ENCODE measurements at regions not wholly inside any gene's neighbourhood (a gene's known extent, or its start where the extent isn't known, plus 50 kb on each side); places are given as distances from the start of the nearest gene placed in this dataset.

DNA sequence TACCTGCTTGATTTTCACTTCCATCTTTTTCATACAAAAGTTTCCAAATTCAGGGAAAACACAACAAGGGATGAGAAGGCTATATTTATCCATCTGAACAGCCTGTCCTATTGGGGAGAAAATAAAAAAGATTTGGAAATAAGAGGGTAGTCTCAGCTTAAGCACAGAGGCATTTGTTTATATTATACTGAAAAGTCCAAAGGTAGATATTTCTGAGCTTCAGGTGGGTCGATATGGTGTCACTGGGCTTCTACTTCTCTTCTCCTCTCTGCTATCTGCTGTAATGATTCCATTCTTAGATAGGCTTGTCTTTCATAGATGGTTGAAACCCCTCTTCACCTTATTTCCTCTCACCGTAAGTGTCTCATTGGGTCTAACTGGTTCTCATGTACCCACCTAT is 337.0 kb downstream of the INSC start:
- H3K4me3 ChIP-seq (ENCODE audit: low read length): no peak overlapping the region
- TF ChIP-seq, protein P1, sequence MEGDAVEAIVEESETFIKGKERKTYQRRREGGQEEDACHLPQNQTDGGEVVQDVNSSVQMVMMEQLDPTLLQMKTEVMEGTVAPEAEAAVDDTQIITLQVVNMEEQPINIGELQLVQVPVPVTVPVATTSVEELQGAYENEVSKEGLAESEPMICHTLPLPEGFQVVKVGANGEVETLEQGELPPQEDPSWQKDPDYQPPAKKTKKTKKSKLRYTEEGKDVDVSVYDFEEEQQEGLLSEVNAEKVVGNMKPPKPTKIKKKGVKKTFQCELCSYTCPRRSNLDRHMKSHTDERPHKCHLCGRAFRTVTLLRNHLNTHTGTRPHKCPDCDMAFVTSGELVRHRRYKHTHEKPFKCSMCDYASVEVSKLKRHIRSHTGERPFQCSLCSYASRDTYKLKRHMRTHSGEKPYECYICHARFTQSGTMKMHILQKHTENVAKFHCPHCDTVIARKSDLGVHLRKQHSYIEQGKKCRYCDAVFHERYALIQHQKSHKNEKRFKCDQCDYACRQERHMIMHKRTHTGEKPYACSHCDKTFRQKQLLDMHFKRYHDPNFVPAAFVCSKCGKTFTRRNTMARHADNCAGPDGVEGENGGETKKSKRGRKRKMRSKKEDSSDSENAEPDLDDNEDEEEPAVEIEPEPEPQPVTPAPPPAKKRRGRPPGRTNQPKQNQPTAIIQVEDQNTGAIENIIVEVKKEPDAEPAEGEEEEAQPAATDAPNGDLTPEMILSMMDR (IDR thresholded peaks at IDR 0.05; ENCODE audit: insufficient read depth, low read depth, low read length, missing control alignments): no peak
- no peak for DNase-seq (ENCODE audit: low read depth)

DNA sequence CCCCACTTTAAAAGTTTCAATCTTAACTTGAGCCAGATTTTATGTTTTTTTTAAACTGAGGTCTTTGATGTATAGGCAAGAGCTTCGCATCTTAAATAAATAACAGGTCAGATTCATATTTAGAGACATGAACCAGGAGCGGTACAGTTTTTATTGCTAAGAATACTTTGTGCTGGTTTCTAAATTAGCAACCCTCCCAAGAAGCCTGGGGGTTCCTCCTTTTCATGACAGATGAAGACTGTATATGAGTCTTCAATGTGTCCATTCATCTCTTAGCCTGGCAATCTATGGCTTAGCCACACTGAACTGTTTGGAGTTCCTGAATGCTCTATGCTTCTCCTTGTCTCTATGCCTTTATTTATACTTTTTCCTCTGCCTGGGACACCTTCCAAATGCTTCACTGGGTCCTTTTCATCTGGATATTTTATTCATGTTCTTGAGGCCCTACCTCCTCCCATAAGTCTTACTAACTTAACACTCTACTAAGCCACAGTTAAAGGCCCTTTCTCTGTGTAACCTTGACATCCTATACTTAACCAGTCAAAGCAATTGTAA is 338.6 kb downstream of the INSC start:
- TF ChIP-seq, protein P1 (IDR thresholded peaks at IDR 0.05; ENCODE audit: insufficient read depth, low read depth, low read length, missing control alignments): no peak
- no peak overlapping the region for H3K4me3 ChIP-seq (ENCODE audit: low read length)
- DNase-seq (ENCODE audit: low read depth): no peak

DNA sequence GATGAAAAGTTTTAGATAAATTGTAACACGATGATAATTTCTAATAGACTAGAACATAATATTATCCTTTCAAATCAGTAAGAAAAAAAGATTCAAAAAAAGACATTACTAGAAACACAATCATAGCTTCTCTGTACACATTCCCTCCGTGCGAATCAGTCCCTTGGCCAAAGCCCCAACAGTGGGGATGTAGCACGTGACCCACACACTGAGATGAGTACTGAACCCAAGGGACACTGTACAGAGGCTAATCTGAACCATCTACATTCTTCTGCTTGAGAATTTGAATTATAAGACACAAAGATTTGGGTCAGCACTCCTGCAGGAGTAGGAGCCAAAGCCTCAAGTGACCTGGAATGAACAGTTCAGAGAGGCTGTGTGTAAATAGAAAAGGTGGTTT is 353.7 kb downstream of the INSC start:
- TF ChIP-seq, protein P1 (IDR thresholded peaks at IDR 0.05; ENCODE audit: insufficient read depth, low read depth, low read length, missing control alignments): no peak
- H3K4me3 ChIP-seq (ENCODE audit: low read length): no peak overlapping the region
- no peak for DNase-seq (ENCODE audit: low read depth)

DNA sequence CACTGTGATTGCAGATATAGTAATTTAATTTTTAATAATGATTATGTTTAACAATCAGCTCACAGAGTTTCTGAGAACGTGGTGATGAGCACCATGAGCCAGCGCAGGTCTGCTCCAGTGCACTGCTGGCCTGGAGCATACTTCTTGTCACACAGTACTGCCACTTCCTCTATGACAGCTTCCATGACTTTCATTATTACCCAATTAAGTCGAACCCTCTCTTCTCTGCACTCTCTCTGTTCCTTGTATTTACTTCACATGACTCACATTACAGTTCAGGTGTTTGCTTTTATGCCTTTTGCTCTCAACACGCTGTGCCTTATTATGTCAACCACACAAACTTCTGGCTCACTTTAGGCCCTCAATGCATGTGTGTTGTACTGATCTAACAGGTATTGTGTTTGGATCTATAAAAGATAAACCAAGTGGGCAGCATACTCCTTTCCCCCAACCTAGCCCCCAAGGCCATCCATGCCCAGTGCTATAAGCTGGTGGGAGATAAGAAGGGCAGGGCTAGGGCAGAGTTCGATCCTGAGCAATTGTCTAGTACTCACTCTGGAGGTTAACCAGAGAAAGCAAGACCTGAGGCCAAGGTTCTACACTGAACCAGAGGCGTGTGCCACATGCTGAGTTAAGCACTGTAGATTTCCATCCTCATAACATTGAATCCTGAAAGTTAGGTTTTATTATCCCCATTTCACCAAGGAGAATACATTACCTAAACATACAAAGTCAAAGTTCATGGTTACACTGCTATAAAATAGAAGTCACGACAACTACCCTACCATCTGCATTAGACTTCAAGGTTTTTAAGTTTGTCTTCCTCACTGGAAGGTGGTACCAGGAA is 356.5 kb downstream of the INSC start:
- TF ChIP-seq, protein P1 (IDR thresholded peaks at IDR 0.05; ENCODE audit: insufficient read depth, low read depth, low read length, missing control alignments): no peak
- H3K4me3 ChIP-seq (ENCODE audit: low read length): no peak overlapping the region
- no peak for DNase-seq (ENCODE audit: low read depth)

DNA sequence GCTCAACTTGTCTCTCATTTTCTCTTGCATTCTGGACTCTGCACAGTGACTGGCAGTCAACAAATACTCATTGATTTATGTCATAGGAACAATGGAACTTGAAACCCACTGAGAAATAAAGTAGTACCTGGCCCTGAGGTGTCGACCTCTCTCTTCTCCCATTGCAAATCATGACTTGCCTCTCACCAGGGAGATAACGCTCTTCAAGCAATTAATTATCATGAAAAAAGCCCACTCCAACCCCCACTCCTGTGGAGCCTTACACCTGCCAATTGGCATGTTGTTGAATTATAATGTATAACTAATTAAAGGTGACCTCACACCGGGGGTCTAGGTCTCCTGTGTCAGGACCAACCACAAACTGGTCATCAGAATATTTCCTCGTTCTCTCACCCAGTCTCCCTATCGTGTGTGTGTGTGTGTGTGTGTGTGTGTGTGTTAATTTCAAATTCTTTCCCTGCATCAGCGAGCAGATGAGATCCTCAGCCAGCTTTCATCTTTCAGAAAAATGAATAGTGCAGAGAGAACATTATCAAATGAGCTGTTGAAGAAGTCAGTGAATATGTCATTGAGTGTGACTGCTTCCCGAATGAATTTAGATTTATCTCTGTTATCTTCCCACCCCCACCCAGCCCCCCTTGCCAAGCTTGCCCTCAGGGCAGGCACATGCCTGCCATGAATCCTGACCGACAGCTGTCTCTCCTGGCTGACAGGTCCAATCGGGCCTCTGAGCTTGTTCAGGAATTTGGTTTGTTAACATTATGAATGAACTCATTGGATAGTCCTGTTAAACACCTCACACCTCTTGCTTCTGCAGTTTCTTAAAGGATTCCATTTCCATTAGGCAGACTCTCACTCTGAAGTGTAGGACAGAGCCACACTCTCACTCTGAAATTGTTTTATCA is 357.4 kb downstream of the INSC start:
- DNase-seq (ENCODE audit: low read depth): no peak
- TF ChIP-seq, protein P1 (IDR thresholded peaks at IDR 0.05; ENCODE audit: insufficient read depth, low read depth, low read length, missing control alignments): no peak
- no peak overlapping the region for H3K4me3 ChIP-seq (ENCODE audit: low read length)

DNA sequence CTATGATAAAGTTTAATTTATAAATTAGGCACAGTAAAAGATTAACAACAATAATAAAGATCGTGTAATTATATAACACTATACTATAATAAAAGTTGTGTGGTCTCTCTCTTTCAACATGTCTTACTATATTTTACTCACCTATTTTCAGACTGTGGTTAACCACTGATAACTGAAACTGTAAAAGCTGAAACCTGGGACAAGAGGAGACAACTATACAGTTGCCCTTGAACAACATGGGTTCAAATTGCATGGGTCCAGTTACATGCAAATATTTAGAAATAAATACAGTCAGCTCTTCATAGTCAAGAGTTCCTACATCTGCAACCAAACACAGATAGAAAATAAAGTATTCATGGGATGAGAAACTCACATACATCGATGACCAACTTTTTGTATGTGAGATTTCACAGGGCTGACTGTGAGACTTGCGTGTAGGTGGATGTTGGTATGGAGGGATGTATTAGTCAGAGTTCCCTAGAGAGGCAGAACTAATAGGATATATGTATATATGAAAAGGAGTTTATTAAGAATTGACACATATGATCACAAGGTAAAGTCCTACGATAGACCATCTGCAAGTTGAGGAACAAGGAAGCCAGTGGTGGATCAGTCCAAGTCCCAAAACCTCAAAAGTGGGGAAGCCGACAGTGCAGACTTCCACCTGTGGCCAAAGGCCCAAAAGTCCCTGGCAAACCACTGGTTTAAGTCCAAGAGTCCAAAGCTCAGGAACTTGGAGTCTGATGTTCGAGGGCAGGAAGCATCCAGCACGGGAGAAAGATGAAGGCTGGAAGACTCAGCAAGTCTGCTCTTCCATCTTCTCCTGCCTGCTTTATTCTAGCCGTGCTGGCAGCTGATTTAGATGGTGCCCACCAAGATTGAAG is 359.5 kb downstream of the INSC start:
- no peak overlapping the region for H3K4me3 ChIP-seq (ENCODE audit: low read length)
- TF ChIP-seq, protein P1 (IDR thresholded peaks at IDR 0.05; ENCODE audit: insufficient read depth, low read depth, low read length, missing control alignments): no peak
- DNase-seq (ENCODE audit: low read depth): no peak

Data from epithelial cell of esophagus (primary cell).